ENCODE measurements at regions not wholly inside any gene's neighbourhood (a gene's known extent, or its start where the extent isn't known, plus 50 kb on each side); places are given as distances from the start of the nearest gene placed in this dataset.

- Histone ChIP-seq H3K4me2 (ENCODE audit: low read length) (no peak overlapping the region), H3K36me3 (ENCODE audit: control insufficient read depth, low read length) (no peaks in the 10 kb centered on the region), H3K9me2 (replicated peaks; ENCODE audit: control insufficient read depth, low read length) (no peaks in the 10 kb centered on the region), H3K4me1 (ENCODE audit: control insufficient read depth, low read length) (no peaks in the 10 kb centered on the region), H4K20me1 (ENCODE audit: control insufficient read depth, insufficient read depth, low read depth, low read length) (no peaks in the 10 kb centered on the region), H3K27ac (ENCODE audit: low read depth, low read length) (no peak overlapping the region), H3K27me3 (ENCODE audit: control insufficient read depth, low read length) (no peaks in the 10 kb centered on the region), H3F3A (ENCODE audit: control insufficient read depth, insufficient read depth) (no peaks in the 10 kb centered on the region), H3K4me3 (ENCODE audit: low read length) (no peak overlapping the region), H3K9me3 (ENCODE audit: control insufficient read depth, insufficient read depth, low read length) (no peaks in the 10 kb centered on the region; the same call in 1 of the 2 replicates), H3K79me2 (ENCODE audit: control insufficient read depth, low read length) (no peaks in the 10 kb centered on the region)
- no peak for TF ChIP-seq EZH2phosphoT487 (IDR thresholded peaks at IDR 0.05; ENCODE audit: borderline replicate concordance, low read length)
- no peak for TF ChIP-seq CTCF (IDR thresholded peaks at IDR 0.05; ENCODE audit: low read depth, low read length, poor library complexity, severe bottlenecking)
These were observed 331.5 kb upstream of the GRIN3A start for GRCh38 chr9:102069969-102070368.

- Histone ChIP-seq H3K4me1 (ENCODE audit: control insufficient read depth, low read length) (no peaks in the 10 kb centered on the region), H3K79me2 (ENCODE audit: control insufficient read depth, low read length) (no peaks in the 10 kb centered on the region), H3K9me2 (replicated peaks; ENCODE audit: control insufficient read depth, low read length) (no peaks in the 10 kb centered on the region), H3K4me3 (ENCODE audit: low read length) (no peak overlapping the region), H3K36me3 (ENCODE audit: control insufficient read depth, low read length) (no peaks in the 10 kb centered on the region), H3K27me3 (ENCODE audit: control insufficient read depth, low read length) (no peaks in the 10 kb centered on the region), H3K27ac (ENCODE audit: low read depth, low read length) (no peak overlapping the region), H3K9me3 (ENCODE audit: control insufficient read depth, insufficient read depth, low read length) (no peaks in the 10 kb centered on the region), H3K4me2 (ENCODE audit: low read length) (no peak overlapping the region), H3F3A (ENCODE audit: control insufficient read depth, insufficient read depth) (no peaks in the 10 kb centered on the region), H4K20me1 (ENCODE audit: control insufficient read depth, insufficient read depth, low read depth, low read length) (no peaks in the 10 kb centered on the region)
- TF ChIP-seq EZH2phosphoT487 (IDR thresholded peaks at IDR 0.05; ENCODE audit: borderline replicate concordance, low read length) = no peak
- TF ChIP-seq CTCF (IDR thresholded peaks at IDR 0.05; ENCODE audit: low read depth, low read length, poor library complexity, severe bottlenecking) = no peak
These were observed 316.4 kb upstream of the GRIN3A start for GRCh38 chr9:102054811-102055210.

GRCh38 chr9:102049586-102050246 is 311.3 kb upstream of the GRIN3A start:
- Histone ChIP-seq H3K4me3 (ENCODE audit: low read length) (no peak overlapping the region), H3K27ac (ENCODE audit: low read depth, low read length) (no peak overlapping the region), H3K4me2 (ENCODE audit: low read length) (no peak overlapping the region)

More at GRCh38 chr9:102049586-102050246, 311.3 kb upstream of the GRIN3A start:
- no peaks in the 10 kb centered on the region for H3K9me3 ChIP-seq (ENCODE audit: control insufficient read depth, insufficient read depth, low read length)
- TF ChIP-seq CTCF (IDR thresholded peaks at IDR 0.05; ENCODE audit: low read depth, low read length, poor library complexity, severe bottlenecking) = no peak
- TF ChIP-seq EZH2phosphoT487 (IDR thresholded peaks at IDR 0.05; ENCODE audit: borderline replicate concordance, low read length) = no peak
- H3K9me2 ChIP-seq (replicated peaks; ENCODE audit: control insufficient read depth, low read length) = no peaks in the 10 kb centered on the region
- no peaks in the 10 kb centered on the region for H3F3A ChIP-seq (ENCODE audit: control insufficient read depth, insufficient read depth)
- no peaks in the 10 kb centered on the region for H3K79me2 ChIP-seq (ENCODE audit: control insufficient read depth, low read length)
- H3K36me3 ChIP-seq (ENCODE audit: control insufficient read depth, low read length) = no peaks in the 10 kb centered on the region
- H3K4me1 ChIP-seq (ENCODE audit: control insufficient read depth, low read length) = no peaks in the 10 kb centered on the region
- no peaks in the 10 kb centered on the region for H3K27me3 ChIP-seq (ENCODE audit: control insufficient read depth, low read length)
- no peaks in the 10 kb centered on the region for H4K20me1 ChIP-seq (ENCODE audit: control insufficient read depth, insufficient read depth, low read depth, low read length)

Measured in DOHH2 (cell line).